OCI-LY7 (cell line): ENCODE measurements at regions not wholly inside any gene's neighbourhood (a gene's known extent, or its start where the extent isn't known, plus 50 kb on each side); places are given as distances from the start of the nearest gene placed in this dataset.

Experiments used
- EZH2phosphoT487 ChIP-seq: fragments of 200-600 bp; sonication (generic); IDR thresholded peaks from 2 replicates; pipeline ENCODE4 v1.6.1; 2018; ENCODE audit warnings: low read depth, borderline replicate concordance, mild to moderate bottlenecking, mixed run types, antibody characterized with exemption, low read length, moderate library complexity, mixed read lengths
- TF ChIP-seq, protein P1 (sequence below): fragments of 200-600 bp; sonication (generic); conservative IDR thresholded peaks from 2 replicates; pipeline ENCODE4 v1.5.1; 2014; ENCODE audit warnings: mild to moderate bottlenecking, antibody characterized with exemption, low read length, moderate library complexity, mixed read lengths

DNA sequence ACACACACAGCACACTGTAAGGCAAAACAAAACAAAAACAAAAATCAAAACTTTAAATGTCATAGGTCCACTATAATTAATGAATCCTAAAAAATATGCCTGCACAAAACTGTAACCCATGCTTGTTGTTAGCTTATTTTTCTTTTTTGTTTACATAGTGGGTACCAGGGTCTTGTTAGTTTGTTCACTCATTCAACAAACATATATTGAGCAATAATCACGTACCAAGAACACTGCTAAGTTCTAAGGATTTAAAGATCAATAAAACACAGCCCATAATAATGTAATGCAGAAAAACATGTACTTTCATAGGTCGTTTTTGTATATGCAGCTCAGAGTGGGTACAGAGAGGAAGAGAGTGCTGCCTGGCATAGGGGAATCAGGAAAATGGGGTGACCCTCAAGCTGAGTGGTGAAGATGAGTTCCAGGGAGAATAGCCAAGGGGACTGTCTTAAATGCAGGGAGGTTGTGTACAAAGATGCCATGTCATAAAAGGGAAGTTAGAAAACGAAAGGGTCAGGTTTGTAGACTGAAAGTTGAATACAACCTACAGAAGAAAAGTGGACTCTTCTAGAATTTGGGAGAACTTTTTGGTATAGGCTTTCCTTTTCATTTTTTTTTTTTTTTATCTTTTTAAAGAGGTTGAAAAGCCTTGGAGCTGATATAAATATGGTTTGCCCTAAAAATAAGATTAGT lies 113.3 kb upstream of the TBX18 start:
- TF ChIP-seq, protein P1, sequence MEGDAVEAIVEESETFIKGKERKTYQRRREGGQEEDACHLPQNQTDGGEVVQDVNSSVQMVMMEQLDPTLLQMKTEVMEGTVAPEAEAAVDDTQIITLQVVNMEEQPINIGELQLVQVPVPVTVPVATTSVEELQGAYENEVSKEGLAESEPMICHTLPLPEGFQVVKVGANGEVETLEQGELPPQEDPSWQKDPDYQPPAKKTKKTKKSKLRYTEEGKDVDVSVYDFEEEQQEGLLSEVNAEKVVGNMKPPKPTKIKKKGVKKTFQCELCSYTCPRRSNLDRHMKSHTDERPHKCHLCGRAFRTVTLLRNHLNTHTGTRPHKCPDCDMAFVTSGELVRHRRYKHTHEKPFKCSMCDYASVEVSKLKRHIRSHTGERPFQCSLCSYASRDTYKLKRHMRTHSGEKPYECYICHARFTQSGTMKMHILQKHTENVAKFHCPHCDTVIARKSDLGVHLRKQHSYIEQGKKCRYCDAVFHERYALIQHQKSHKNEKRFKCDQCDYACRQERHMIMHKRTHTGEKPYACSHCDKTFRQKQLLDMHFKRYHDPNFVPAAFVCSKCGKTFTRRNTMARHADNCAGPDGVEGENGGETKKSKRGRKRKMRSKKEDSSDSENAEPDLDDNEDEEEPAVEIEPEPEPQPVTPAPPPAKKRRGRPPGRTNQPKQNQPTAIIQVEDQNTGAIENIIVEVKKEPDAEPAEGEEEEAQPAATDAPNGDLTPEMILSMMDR = no peak
- TF ChIP-seq EZH2phosphoT487 = no peak
